K562 (cell line): ENCODE measurements at regions not wholly inside any gene's neighbourhood (a gene's known extent, or its start where the extent isn't known, plus 50 kb on each side); places are given as distances from the start of the nearest gene placed in this dataset.

Experiments
- ARID1B ChIP-seq: fragments of 450-650 bp; IDR thresholded peaks from 2 replicates; pipeline ENCODE4 v1.6.1; 2016; ENCODE audit warnings: antibody characterized with exemption, mild to moderate bottlenecking, inconsistent platforms
- CBX1 ChIP-seq: sonication (generic); IDR thresholded peaks from 2 replicates; pipeline ENCODE4 v1.6.1; 2016; ENCODE audit warnings: antibody characterized with exemption, low read depth, mild to moderate bottlenecking
- DMBX1 ChIP-seq: fragments of 250-450 bp; sonication (Bioruptor Pico); IDR thresholded peaks from 2 replicates; pipeline ENCODE4 v1.8.0; 2022; ENCODE audit warnings: inconsistent platforms, mild to moderate bottlenecking, moderate library complexity, borderline replicate concordance
- HDAC8 ChIP-seq: fragments of 450-650 bp; IDR thresholded peaks from 2 replicates; pipeline ENCODE4 v1.6.1; 2016; ENCODE audit warnings: mild to moderate bottlenecking, missing genetic modification characterization, moderate library complexity, missing compliant biosample characterization
- IFI16 ChIP-seq: fragments of 250-450 bp; sonication (Bioruptor Pico); IDR thresholded peaks from 2 replicates; pipeline ENCODE4 v2.1.2; 2022; ENCODE audit warnings: mild to moderate bottlenecking, inconsistent platforms
- JUN ChIP-seq, 2 experiments: sonication (generic) in 1 of 2; formaldehyde crosslinking in 1 of 2; IDR thresholded peaks; 2 replicates each; pipeline versions ENCODE4 v1.6.1 to v1.8.0; 2012 to 2022; ENCODE audit warnings: borderline replicate concordance in 2 of 2, mild to moderate bottlenecking in 2 of 2, improper control_type of control experiment in 1 of 2, low read depth in 1 of 2, low read length in 1 of 2, missing genetic modification reagents in 1 of 2
- KLF6 ChIP-seq: fragments of 250-450 bp; sonication (Bioruptor Pico); IDR thresholded peaks from 2 replicates; pipeline ENCODE4 v1.4.0; 2020; ENCODE audit warnings: mild to moderate bottlenecking, moderate library complexity, borderline replicate concordance
- NFXL1 ChIP-seq: fragments of 450-650 bp; formaldehyde crosslinking; IDR thresholded peaks from 2 replicates; pipeline ENCODE4 v1.4.0; 2021; ENCODE audit warnings: mild to moderate bottlenecking
- RB1 ChIP-seq: fragments of 450-650 bp; IDR thresholded peaks from 2 replicates; pipeline ENCODE4 v1.6.1; 2017; ENCODE audit warnings: low read depth, mild to moderate bottlenecking
- SIN3A ChIP-seq, 2 experiments: fragments of 150-350 bp in 1 of 2; IDR thresholded peaks; 2 replicates each; pipeline ENCODE4 v1.6.1; 2011 to 2016; ENCODE audit warnings: borderline replicate concordance in 2 of 2, low read depth in 2 of 2, low read length in 2 of 2, mild to moderate bottlenecking in 2 of 2, moderate library complexity in 2 of 2; ENCODE audit not compliant: control insufficient read depth in 1 of 2
- SMC3 ChIP-seq: conservative IDR thresholded peaks from 2 replicates; pipeline ENCODE4 v1.6.1; 2011; ENCODE audit warnings: low read depth, low read length, improper control_type of control experiment; ENCODE audit not compliant: insufficient read depth
- TGIF2 ChIP-seq: sonication (generic); formaldehyde crosslinking; IDR thresholded peaks from 2 replicates; pipeline ENCODE4 v1.8.1; 2022; ENCODE audit warnings: mild to moderate bottlenecking, missing genetic modification reagents, moderate library complexity
- ZNF12 ChIP-seq: sonication (generic); formaldehyde crosslinking; IDR thresholded peaks from 2 replicates; pipeline ENCODE4 v1.4.0; 2020; ENCODE audit warnings: mild to moderate bottlenecking, missing genetic modification reagents
- TF ChIP-seq, protein P1 (sequence below): fragments of 250-450 bp; sonication (Bioruptor Pico); IDR thresholded peaks from 2 replicates; pipeline ENCODE4 v1.4.0; 2020; ENCODE audit warnings: mild to moderate bottlenecking
- TF ChIP-seq, protein P2 (sequence below): fragments of 450-650 bp; IDR thresholded peaks from 2 replicates; pipeline ENCODE4 v1.6.1; 2016; ENCODE audit warnings: missing biosample characterization, missing genetic modification characterization
- TF ChIP-seq, protein P3 (sequence below): fragments of 250-450 bp; sonication (Bioruptor Pico); IDR thresholded peaks from 2 replicates; pipeline ENCODE4 v1.8.0; 2021; ENCODE audit warnings: borderline replicate concordance, mild to moderate bottlenecking, moderate library complexity; ENCODE audit not compliant: poor library complexity, severe bottlenecking
- TF ChIP-seq, protein P4 (sequence below), 2 experiments: fragments of 250-450 bp in 1 of 2; fragments of 450-650 bp in 1 of 2; sonication (Bioruptor Pico) in 1 of 2; IDR thresholded peaks; 2 replicates each; pipeline versions ENCODE4 v1.6.1 to v1.8.0; 2016 to 2021; ENCODE audit warnings: mild to moderate bottlenecking in 2 of 2, moderate library complexity in 2 of 2, missing compliant biosample characterization in 1 of 2, missing genetic modification characterization in 1 of 2
- TF ChIP-seq, protein P5 (sequence below): fragments of 450-650 bp; conservative IDR thresholded peaks from 2 replicates; pipeline ENCODE4 v1.6.1; 2016; ENCODE audit warnings: missing genetic modification characterization, low read depth, mild to moderate bottlenecking, control low read depth, missing compliant biosample characterization

DNA sequence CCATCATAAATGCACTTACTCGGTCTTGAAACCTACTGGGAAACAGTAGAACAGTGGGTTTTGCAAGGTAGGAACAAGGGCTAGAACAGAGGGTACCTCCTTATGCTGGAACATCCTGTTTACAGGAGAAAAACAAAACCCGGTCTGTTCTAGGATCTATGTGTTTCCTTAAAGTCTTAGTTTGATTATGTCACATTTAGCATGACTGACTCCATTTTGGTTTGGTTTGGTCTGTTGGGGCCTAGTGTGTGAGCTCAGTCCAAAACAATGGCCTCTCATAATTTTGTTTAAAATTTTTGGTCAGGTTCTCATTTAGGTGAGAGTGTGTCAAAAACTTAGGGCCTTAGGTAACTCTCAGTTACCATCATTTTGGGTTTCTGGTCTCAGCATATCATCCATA is 96.3 kb upstream of the TRIM24 start (continued):
- TF ChIP-seq SMC3 (no peak), KLF6 (CRISPR knock-in tag) (peak; percentile 72; the same call in 1 of the 2 replicates), DMBX1 (CRISPR knock-in tag) (peak; percentile 96), NFXL1 (no peak), ZNF12 (CRISPR knock-in tag) (no peak), IFI16 (CRISPR knock-in tag) (no peak), TGIF2 (no peak), ARID1B (no peak), CBX1 (no peak), SIN3A (IDR thresholded peaks at IDR 0.05; ENCODE audit: borderline replicate concordance in 2 of 2, control insufficient read depth in 1 of 2, low read depth in 2 of 2, low read length in 2 of 2) (no peak), HDAC8 (tag) (0 out of 2 replicates have a peak, but pooled peaks have one; percentile 74), JUN (IDR thresholded peaks at IDR 0.05; ENCODE audit: borderline replicate concordance, low read depth, low read length) (no peak), JUN (CRISPR knock-in tag; IDR thresholded peaks at IDR 0.05; ENCODE audit: borderline replicate concordance) (no peak), RB1 (no peak)
- TF ChIP-seq, protein P1, sequence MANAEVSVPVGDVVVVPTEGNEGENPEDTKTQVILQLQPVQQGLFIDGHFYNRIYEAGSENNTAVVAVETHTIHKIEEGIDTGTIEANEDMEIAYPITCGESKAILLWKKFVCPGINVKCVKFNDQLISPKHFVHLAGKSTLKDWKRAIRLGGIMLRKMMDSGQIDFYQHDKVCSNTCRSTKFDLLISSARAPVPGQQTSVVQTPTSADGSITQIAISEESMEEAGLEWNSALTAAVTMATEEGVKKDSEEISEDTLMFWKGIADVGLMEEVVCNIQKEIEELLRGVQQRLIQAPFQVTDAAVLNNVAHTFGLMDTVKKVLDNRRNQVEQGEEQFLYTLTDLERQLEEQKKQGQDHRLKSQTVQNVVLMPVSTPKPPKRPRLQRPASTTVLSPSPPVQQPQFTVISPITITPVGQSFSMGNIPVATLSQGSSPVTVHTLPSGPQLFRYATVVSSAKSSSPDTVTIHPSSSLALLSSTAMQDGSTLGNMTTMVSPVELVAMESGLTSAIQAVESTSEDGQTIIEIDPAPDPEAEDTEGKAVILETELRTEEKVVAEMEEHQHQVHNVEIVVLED (CRISPR knock-in tag), result no peak
- TF ChIP-seq, protein P2, sequence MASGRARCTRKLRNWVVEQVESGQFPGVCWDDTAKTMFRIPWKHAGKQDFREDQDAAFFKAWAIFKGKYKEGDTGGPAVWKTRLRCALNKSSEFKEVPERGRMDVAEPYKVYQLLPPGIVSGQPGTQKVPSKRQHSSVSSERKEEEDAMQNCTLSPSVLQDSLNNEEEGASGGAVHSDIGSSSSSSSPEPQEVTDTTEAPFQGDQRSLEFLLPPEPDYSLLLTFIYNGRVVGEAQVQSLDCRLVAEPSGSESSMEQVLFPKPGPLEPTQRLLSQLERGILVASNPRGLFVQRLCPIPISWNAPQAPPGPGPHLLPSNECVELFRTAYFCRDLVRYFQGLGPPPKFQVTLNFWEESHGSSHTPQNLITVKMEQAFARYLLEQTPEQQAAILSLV (tag), result peak; percentile 28; the same call in 1 of the 2 replicates
- TF ChIP-seq, protein P3, sequence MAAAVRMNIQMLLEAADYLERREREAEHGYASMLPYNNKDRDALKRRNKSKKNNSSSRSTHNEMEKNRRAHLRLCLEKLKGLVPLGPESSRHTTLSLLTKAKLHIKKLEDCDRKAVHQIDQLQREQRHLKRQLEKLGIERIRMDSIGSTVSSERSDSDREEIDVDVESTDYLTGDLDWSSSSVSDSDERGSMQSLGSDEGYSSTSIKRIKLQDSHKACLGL (CRISPR knock-in tag), result no peak
- TF ChIP-seq, protein P4, sequence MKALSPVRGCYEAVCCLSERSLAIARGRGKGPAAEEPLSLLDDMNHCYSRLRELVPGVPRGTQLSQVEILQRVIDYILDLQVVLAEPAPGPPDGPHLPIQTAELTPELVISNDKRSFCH (CRISPR knock-in tag; IDR thresholded peaks at IDR 0.05), result no peak
- TF ChIP-seq, protein P4 (tag; IDR thresholded peaks at IDR 0.05), result peak; percentile 89
- TF ChIP-seq, protein P5, sequence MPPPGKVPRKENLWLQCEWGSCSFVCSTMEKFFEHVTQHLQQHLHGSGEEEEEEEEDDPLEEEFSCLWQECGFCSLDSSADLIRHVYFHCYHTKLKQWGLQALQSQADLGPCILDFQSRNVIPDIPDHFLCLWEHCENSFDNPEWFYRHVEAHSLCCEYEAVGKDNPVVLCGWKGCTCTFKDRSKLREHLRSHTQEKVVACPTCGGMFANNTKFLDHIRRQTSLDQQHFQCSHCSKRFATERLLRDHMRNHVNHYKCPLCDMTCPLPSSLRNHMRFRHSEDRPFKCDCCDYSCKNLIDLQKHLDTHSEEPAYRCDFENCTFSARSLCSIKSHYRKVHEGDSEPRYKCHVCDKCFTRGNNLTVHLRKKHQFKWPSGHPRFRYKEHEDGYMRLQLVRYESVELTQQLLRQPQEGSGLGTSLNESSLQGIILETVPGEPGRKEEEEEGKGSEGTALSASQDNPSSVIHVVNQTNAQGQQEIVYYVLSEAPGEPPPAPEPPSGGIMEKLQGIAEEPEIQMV, result peak; percentile 60; the same call in 1 of the 2 replicates
